IMR-90 (cell line): ENCODE measurements at regions not wholly inside any gene's neighbourhood (a gene's known extent, or its start where the extent isn't known, plus 50 kb on each side); places are given as distances from the start of the nearest gene placed in this dataset.

Source experiments
- ATAC-seq: fragments of 200-7000 bp; cut with Tn5 transposase; 2 replicates; pipeline ENCODE4 v1.9.1; 2020; ENCODE audit warnings: low read depth, mild to moderate bottlenecking, moderate library complexity
- BruUV-seq: library from RNA; stranded (reverse); fragments of 400-500 nt; replicated peaks from 2 replicates; lab custom pipeline; 2021; lab: Mats Ljungman, UMichigan
- CTCF ChIA-PET: fragments of 300-600 bp; formaldehyde crosslinking; extraction: SDS; loops from one replicate; lab custom pipeline; 2021; ENCODE audit warnings: antibody characterized with exemption; lab: Yijun Ruan, JAX
- POLR2A ChIA-PET: fragments of 300-600 bp; sonication (Branson Sonifier 250); formaldehyde crosslinking; loops from one replicate; lab custom pipeline; 2022; ENCODE audit warnings: antibody characterized with exemption; ENCODE audit not compliant: unreplicated experiment; lab: Charles Lee
- DNase-seq: peaks from one replicate; pipeline ENCODE4 v3.0.0; 2013
- H2AFZ ChIP-seq: replicated peaks from 2 replicates; pipeline ENCODE3; 2013; ENCODE audit warnings: low read length, mild to moderate bottlenecking; ENCODE audit not compliant: poor library complexity
- H2AK5ac ChIP-seq: 2 replicates; pipeline ENCODE4 v1.6.1; 2013; ENCODE audit warnings: low read depth, low read length, inconsistent platforms
- H2AK9ac ChIP-seq: replicated peaks from 2 replicates; pipeline ENCODE3; 2013; ENCODE audit warnings: mild to moderate bottlenecking, low read depth, low read length, moderate library complexity; ENCODE audit not compliant: poor library complexity
- H2BK120ac ChIP-seq: 2 replicates; pipeline ENCODE4 v1.6.1; 2013; ENCODE audit warnings: low read depth, low read length, inconsistent platforms
- H2BK15ac ChIP-seq: 3 replicates; pipeline ENCODE4 v1.6.1; 2013; ENCODE audit warnings: low read depth, low read length, inconsistent platforms
- H2BK20ac ChIP-seq: 2 replicates; pipeline ENCODE4 v1.6.1; 2013; ENCODE audit warnings: low read depth, mild to moderate bottlenecking, inconsistent platforms, low read length, moderate library complexity
- H2BK5ac ChIP-seq: 2 replicates; pipeline ENCODE4 v1.6.1; 2013; ENCODE audit warnings: mild to moderate bottlenecking, low read depth, low read length, inconsistent platforms; ENCODE audit not compliant: poor library complexity, severe bottlenecking
- H3K14ac ChIP-seq: replicated peaks from 2 replicates; pipeline ENCODE4 v1.6.1; 2013; ENCODE audit warnings: low read depth, low read length, inconsistent platforms
- H3K18ac ChIP-seq: 2 replicates; pipeline ENCODE4 v1.6.1; 2013; ENCODE audit warnings: low read depth, low read length, control low read depth
- H3K23ac ChIP-seq: 2 replicates; pipeline ENCODE4 v1.6.1; 2013; ENCODE audit warnings: low read depth, low read length, inconsistent platforms
- H3K27ac ChIP-seq: 2 replicates; pipeline ENCODE4 v1.5.1; 2013; ENCODE audit warnings: mild to moderate bottlenecking, control low read depth, low read length; ENCODE audit not compliant: insufficient read depth
- H3K27me3 ChIP-seq: 2 replicates; pipeline ENCODE4 v1.6.1; 2013; ENCODE audit warnings: low read length; ENCODE audit not compliant: control insufficient read depth, insufficient read depth
- H3K36me3 ChIP-seq: 2 replicates; pipeline ENCODE4 v1.6.1; 2013; ENCODE audit warnings: low read length, mixed read lengths; ENCODE audit not compliant: control insufficient read depth, insufficient read depth
- H3K4ac ChIP-seq: 2 replicates; pipeline ENCODE4 v1.6.1; 2013; ENCODE audit warnings: low read depth, low read length, inconsistent platforms
- H3K4me1 ChIP-seq: 2 replicates; pipeline ENCODE4 v1.6.1; 2013; ENCODE audit warnings: low read length, mixed read lengths; ENCODE audit not compliant: control insufficient read depth, insufficient read depth
- H3K4me2 ChIP-seq: 2 replicates; pipeline ENCODE4 v1.6.1; 2013; ENCODE audit warnings: low read depth, mild to moderate bottlenecking, control low read depth, low read length, moderate library complexity
- H3K4me3 ChIP-seq: 2 replicates; pipeline ENCODE4 v1.5.1; 2013; ENCODE audit warnings: low read depth, mild to moderate bottlenecking, control low read depth, low read length, moderate library complexity; ENCODE audit not compliant: insufficient read depth
- H3K56ac ChIP-seq: 2 replicates; pipeline ENCODE4 v1.6.1; 2013; ENCODE audit warnings: low read length, inconsistent platforms; ENCODE audit not compliant: insufficient read depth; ENCODE audit errors: extremely low read depth
- H3K79me1 ChIP-seq, 2 experiments: 2 replicates each; pipeline ENCODE4 v1.6.1; 2013; ENCODE audit warnings: low read length in 2 of 2, inconsistent platforms in 1 of 2, low read depth in 1 of 2
- H3K9ac ChIP-seq: 2 replicates; pipeline ENCODE4 v1.6.1; 2013; ENCODE audit warnings: low read depth, low read length, control low read depth
- H3K9me1 ChIP-seq: 2 replicates; pipeline ENCODE4 v1.6.1; 2013; ENCODE audit warnings: low read length, inconsistent platforms; ENCODE audit not compliant: insufficient read depth
- H3K9me3 ChIP-seq: 2 replicates; pipeline ENCODE4 v1.6.1; 2013; ENCODE audit warnings: low read length; ENCODE audit not compliant: control insufficient read depth, insufficient read depth
- H4K20me1 ChIP-seq: 2 replicates; pipeline ENCODE4 v1.6.1; 2013; ENCODE audit warnings: low read length, inconsistent platforms; ENCODE audit not compliant: insufficient read depth
- H4K5ac ChIP-seq: 2 replicates; pipeline ENCODE4 v1.6.1; 2013; ENCODE audit warnings: mild to moderate bottlenecking, low read depth, low read length, control low read depth
- H4K8ac ChIP-seq, 2 experiments: 2 replicates each; pipeline ENCODE4 v1.6.1; 2013; ENCODE audit warnings: low read depth in 2 of 2, low read length in 2 of 2, control low read depth in 1 of 2, inconsistent platforms in 1 of 2
- H4K91ac ChIP-seq: 2 replicates; pipeline ENCODE4 v1.6.1; 2013; ENCODE audit warnings: low read depth, low read length, inconsistent platforms; ENCODE audit not compliant: insufficient read depth
- MAFK ChIP-seq: IDR thresholded peaks from 2 replicates; pipeline ENCODE4 v1.6.1; 2012; ENCODE audit warnings: low read depth, low read length, improper control_type of control experiment
- dilution Hi-C: fragments of 300-500 bp; cut with HindIII; formaldehyde crosslinking; loops from one replicate; pipeline ENCODE4 v1.14.3; 2018; ENCODE audit warnings: low sequenced_read_pairs; ENCODE audit not compliant: unreplicated experiment
- in situ Hi-C: fragments of 300-500 bp; cut with MboI; formaldehyde crosslinking; loops from 3 replicates; pipeline ENCODE4 v1.14.3; 2019; ENCODE audit warnings: low sequenced_read_pairs, inconsistent platforms, mixed read lengths
- intact Hi-C: fragments of 100-400 bp; cut with micrococcal nuclease; formaldehyde crosslinking; loops from 2 replicates; pipeline ENCODE4 v1.10.0; 2022
- TF ChIP-seq, protein P1 (sequence below): fragments of 150-350 bp; IDR thresholded peaks from 2 replicates; pipeline ENCODE4 v1.6.1; 2016; ENCODE audit warnings: low read depth, mild to moderate bottlenecking, low read length, moderate library complexity, borderline replicate concordance

DNA sequence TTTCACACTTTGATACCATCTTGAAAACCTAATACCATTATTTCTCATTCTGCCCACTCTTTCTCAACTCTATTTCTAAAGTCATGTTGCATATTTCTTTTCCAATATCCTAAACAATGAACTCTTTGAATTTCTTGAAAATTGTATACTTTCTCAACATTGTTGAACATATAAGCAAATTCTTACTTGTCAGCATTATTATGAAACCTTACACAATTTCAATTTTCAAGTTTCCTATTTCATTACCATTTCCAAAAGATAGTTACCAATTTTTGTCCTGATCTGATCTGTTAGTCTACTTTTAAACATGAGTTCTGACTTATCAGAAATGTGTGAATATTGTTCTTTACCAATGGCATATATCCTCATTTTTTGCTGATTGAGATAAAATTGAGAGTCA lies 806.3 kb upstream of the IGFBP7 start:
- no peak overlapping the region for H3K9ac ChIP-seq
- no peak overlapping the region for H3K4me3 ChIP-seq
- no peak overlapping the region for H2BK120ac ChIP-seq
- no peak overlapping the region for H2AK5ac ChIP-seq
- no peaks in the 10 kb centered on the region for H3K36me3 ChIP-seq
- H3K18ac ChIP-seq = no peak overlapping the region
- ATAC-seq (no peak), DNase-seq (no peak)
- H2BK15ac ChIP-seq = no peak overlapping the region
- H3K56ac ChIP-seq = no peak overlapping the region
- no TSS peak for BruUV-seq
- H4K91ac ChIP-seq = no peak overlapping the region
- in situ Hi-C loops = no loop called here
- H2AFZ ChIP-seq = no peak overlapping the region
- H3K9me1 ChIP-seq = no peaks in the 10 kb centered on the region
- no peaks in the 10 kb centered on the region for H3K27me3 ChIP-seq
- dilution Hi-C loops = no loop called here
- H2BK20ac ChIP-seq = no peak overlapping the region
- no peak overlapping the region for H3K4me2 ChIP-seq
- no peaks in the 10 kb centered on the region for H4K20me1 ChIP-seq
- peaks cover 2% of the 10 kb centered on the region for H3K9me3 ChIP-seq
- no peaks in the 10 kb centered on the region for H3K4me1 ChIP-seq
- TF ChIP-seq, protein P1, sequence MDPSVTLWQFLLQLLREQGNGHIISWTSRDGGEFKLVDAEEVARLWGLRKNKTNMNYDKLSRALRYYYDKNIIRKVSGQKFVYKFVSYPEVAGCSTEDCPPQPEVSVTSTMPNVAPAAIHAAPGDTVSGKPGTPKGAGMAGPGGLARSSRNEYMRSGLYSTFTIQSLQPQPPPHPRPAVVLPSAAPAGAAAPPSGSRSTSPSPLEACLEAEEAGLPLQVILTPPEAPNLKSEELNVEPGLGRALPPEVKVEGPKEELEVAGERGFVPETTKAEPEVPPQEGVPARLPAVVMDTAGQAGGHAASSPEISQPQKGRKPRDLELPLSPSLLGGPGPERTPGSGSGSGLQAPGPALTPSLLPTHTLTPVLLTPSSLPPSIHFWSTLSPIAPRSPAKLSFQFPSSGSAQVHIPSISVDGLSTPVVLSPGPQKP = no peak
- peak; percentile 83 for TF ChIP-seq MAFK
- CTCF ChIA-PET = no interaction called here
- POLR2A ChIA-PET = no interaction called here
- H4K5ac ChIP-seq = no peak overlapping the region
- no peak overlapping the region for H2AK9ac ChIP-seq
- intact Hi-C loops = no loop called here
- no peak overlapping the region for H3K14ac ChIP-seq
- H3K4ac ChIP-seq = no peak overlapping the region
- no peak overlapping the region for H3K23ac ChIP-seq
- H4K8ac ChIP-seq = no peak overlapping the region
- no peak overlapping the region for H3K27ac ChIP-seq
- no peaks in the 10 kb centered on the region for H3K79me1 ChIP-seq
- H2BK5ac ChIP-seq = no peak overlapping the region
